IMR-90 (cell line): ENCODE measurements at regions not wholly inside any gene's neighbourhood (a gene's known extent, or its start where the extent isn't known, plus 50 kb on each side); places are given as distances from the start of the nearest gene placed in this dataset.

Experiments used
- ATAC-seq: fragments of 200-7000 bp; cut with Tn5 transposase; 2 replicates; pipeline ENCODE4 v1.9.1; 2020; ENCODE audit warnings: low read depth, mild to moderate bottlenecking, moderate library complexity
- BruUV-seq: library from RNA; stranded (reverse); fragments of 400-500 nt; replicated peaks from 2 replicates; lab custom pipeline; 2021; lab: Mats Ljungman, UMichigan
- CTCF ChIA-PET: fragments of 300-600 bp; formaldehyde crosslinking; extraction: SDS; loops from one replicate; lab custom pipeline; 2021; ENCODE audit warnings: antibody characterized with exemption; lab: Yijun Ruan, JAX
- POLR2A ChIA-PET: fragments of 300-600 bp; sonication (Branson Sonifier 250); formaldehyde crosslinking; loops from one replicate; lab custom pipeline; 2022; ENCODE audit warnings: antibody characterized with exemption; ENCODE audit not compliant: unreplicated experiment; lab: Charles Lee
- DNase-seq: peaks from one replicate; pipeline ENCODE4 v3.0.0; 2013
- H2AFZ ChIP-seq: replicated peaks from 2 replicates; pipeline ENCODE3; 2013; ENCODE audit warnings: low read length, mild to moderate bottlenecking; ENCODE audit not compliant: poor library complexity
- H2AK5ac ChIP-seq: 2 replicates; pipeline ENCODE4 v1.6.1; 2013; ENCODE audit warnings: low read depth, low read length, inconsistent platforms
- H2AK9ac ChIP-seq: replicated peaks from 2 replicates; pipeline ENCODE3; 2013; ENCODE audit warnings: mild to moderate bottlenecking, low read depth, low read length, moderate library complexity; ENCODE audit not compliant: poor library complexity
- H2BK120ac ChIP-seq: 2 replicates; pipeline ENCODE4 v1.6.1; 2013; ENCODE audit warnings: low read depth, low read length, inconsistent platforms
- H2BK15ac ChIP-seq: 3 replicates; pipeline ENCODE4 v1.6.1; 2013; ENCODE audit warnings: low read depth, low read length, inconsistent platforms
- H2BK20ac ChIP-seq: 2 replicates; pipeline ENCODE4 v1.6.1; 2013; ENCODE audit warnings: low read depth, mild to moderate bottlenecking, inconsistent platforms, low read length, moderate library complexity
- H2BK5ac ChIP-seq: 2 replicates; pipeline ENCODE4 v1.6.1; 2013; ENCODE audit warnings: mild to moderate bottlenecking, low read depth, low read length, inconsistent platforms; ENCODE audit not compliant: poor library complexity, severe bottlenecking
- H3K14ac ChIP-seq: replicated peaks from 2 replicates; pipeline ENCODE4 v1.6.1; 2013; ENCODE audit warnings: low read depth, low read length, inconsistent platforms
- H3K18ac ChIP-seq: 2 replicates; pipeline ENCODE4 v1.6.1; 2013; ENCODE audit warnings: low read depth, low read length, control low read depth
- H3K23ac ChIP-seq: 2 replicates; pipeline ENCODE4 v1.6.1; 2013; ENCODE audit warnings: low read depth, low read length, inconsistent platforms
- H3K27ac ChIP-seq: 2 replicates; pipeline ENCODE4 v1.5.1; 2013; ENCODE audit warnings: mild to moderate bottlenecking, control low read depth, low read length; ENCODE audit not compliant: insufficient read depth
- H3K27me3 ChIP-seq: 2 replicates; pipeline ENCODE4 v1.6.1; 2013; ENCODE audit warnings: low read length; ENCODE audit not compliant: control insufficient read depth, insufficient read depth
- H3K36me3 ChIP-seq: 2 replicates; pipeline ENCODE4 v1.6.1; 2013; ENCODE audit warnings: low read length, mixed read lengths; ENCODE audit not compliant: control insufficient read depth, insufficient read depth
- H3K4ac ChIP-seq: 2 replicates; pipeline ENCODE4 v1.6.1; 2013; ENCODE audit warnings: low read depth, low read length, inconsistent platforms
- H3K4me1 ChIP-seq: 2 replicates; pipeline ENCODE4 v1.6.1; 2013; ENCODE audit warnings: low read length, mixed read lengths; ENCODE audit not compliant: control insufficient read depth, insufficient read depth
- H3K4me2 ChIP-seq: 2 replicates; pipeline ENCODE4 v1.6.1; 2013; ENCODE audit warnings: low read depth, mild to moderate bottlenecking, control low read depth, low read length, moderate library complexity
- H3K4me3 ChIP-seq: 2 replicates; pipeline ENCODE4 v1.5.1; 2013; ENCODE audit warnings: low read depth, mild to moderate bottlenecking, control low read depth, low read length, moderate library complexity; ENCODE audit not compliant: insufficient read depth
- H3K56ac ChIP-seq: 2 replicates; pipeline ENCODE4 v1.6.1; 2013; ENCODE audit warnings: low read length, inconsistent platforms; ENCODE audit not compliant: insufficient read depth; ENCODE audit errors: extremely low read depth
- H3K79me1 ChIP-seq, 2 experiments: 2 replicates each; pipeline ENCODE4 v1.6.1; 2013; ENCODE audit warnings: low read length in 2 of 2, inconsistent platforms in 1 of 2, low read depth in 1 of 2
- H3K9ac ChIP-seq: 2 replicates; pipeline ENCODE4 v1.6.1; 2013; ENCODE audit warnings: low read depth, low read length, control low read depth
- H3K9me1 ChIP-seq: 2 replicates; pipeline ENCODE4 v1.6.1; 2013; ENCODE audit warnings: low read length, inconsistent platforms; ENCODE audit not compliant: insufficient read depth
- H3K9me3 ChIP-seq: 2 replicates; pipeline ENCODE4 v1.6.1; 2013; ENCODE audit warnings: low read length; ENCODE audit not compliant: control insufficient read depth, insufficient read depth
- H4K20me1 ChIP-seq: 2 replicates; pipeline ENCODE4 v1.6.1; 2013; ENCODE audit warnings: low read length, inconsistent platforms; ENCODE audit not compliant: insufficient read depth
- H4K5ac ChIP-seq: 2 replicates; pipeline ENCODE4 v1.6.1; 2013; ENCODE audit warnings: mild to moderate bottlenecking, low read depth, low read length, control low read depth
- H4K8ac ChIP-seq, 2 experiments: 2 replicates each; pipeline ENCODE4 v1.6.1; 2013; ENCODE audit warnings: low read depth in 2 of 2, low read length in 2 of 2, control low read depth in 1 of 2, inconsistent platforms in 1 of 2
- H4K91ac ChIP-seq: 2 replicates; pipeline ENCODE4 v1.6.1; 2013; ENCODE audit warnings: low read depth, low read length, inconsistent platforms; ENCODE audit not compliant: insufficient read depth
- BHLHE40 ChIP-seq: fragments of 150-350 bp; IDR thresholded peaks from 2 replicates; pipeline ENCODE4 v1.6.1; 2016; ENCODE audit warnings: mild to moderate bottlenecking, low read depth, low read length
- CEBPB ChIP-seq: IDR thresholded peaks from 2 replicates; pipeline ENCODE4 v1.6.1; 2012; ENCODE audit warnings: low read depth, low read length, improper control_type of control experiment
- CHD1 ChIP-seq: IDR thresholded peaks from 2 replicates; pipeline ENCODE4 v1.6.1; 2012; ENCODE audit warnings: low read depth, low read length, improper control_type of control experiment
- ELK1 ChIP-seq: fragments of 150-350 bp; IDR thresholded peaks from 2 replicates; pipeline ENCODE4 v1.6.1; 2016; ENCODE audit warnings: low read depth, mild to moderate bottlenecking, low read length, moderate library complexity, borderline replicate concordance
- FOS ChIP-seq: fragments of 150-350 bp; IDR thresholded peaks from 2 replicates; pipeline ENCODE4 v1.6.1; 2016; ENCODE audit warnings: low read depth, low read length
- MAFK ChIP-seq: IDR thresholded peaks from 2 replicates; pipeline ENCODE4 v1.6.1; 2012; ENCODE audit warnings: low read depth, low read length, improper control_type of control experiment
- MAZ ChIP-seq: IDR thresholded peaks from 2 replicates; pipeline ENCODE4 v1.6.1; 2012; ENCODE audit warnings: low read depth, mild to moderate bottlenecking, low read length, improper control_type of control experiment, moderate library complexity, borderline replicate concordance
- MXI1 ChIP-seq: IDR thresholded peaks from 2 replicates; pipeline ENCODE4 v1.6.1; 2012; ENCODE audit warnings: low read depth, mild to moderate bottlenecking, low read length, moderate library complexity, borderline replicate concordance
- NFE2L2 ChIP-seq: fragments of 150-350 bp; IDR thresholded peaks from 2 replicates; pipeline ENCODE4 v1.6.1; 2016; ENCODE audit warnings: low read depth, mild to moderate bottlenecking, low read length
- POLR2A ChIP-seq: IDR thresholded peaks from 2 replicates; pipeline ENCODE4 v1.6.1; 2012; ENCODE audit warnings: mild to moderate bottlenecking, low read depth, low read length
- RAD21 ChIP-seq: IDR thresholded peaks from 2 replicates; pipeline ENCODE4 v1.6.1; 2012; ENCODE audit warnings: low read length, improper control_type of control experiment
- RCOR1 ChIP-seq: IDR thresholded peaks from 2 replicates; pipeline ENCODE4 v1.6.1; 2012; ENCODE audit warnings: mild to moderate bottlenecking, low read length, improper control_type of control experiment; ENCODE audit not compliant: insufficient replicate concordance
- RFX5 ChIP-seq: IDR thresholded peaks from 2 replicates; pipeline ENCODE4 v1.8.0; 2012; ENCODE audit warnings: low read depth, mild to moderate bottlenecking, low read length, moderate library complexity
- SMC3 ChIP-seq: fragments of 150-350 bp; IDR thresholded peaks from 2 replicates; pipeline ENCODE4 v1.6.1; 2016; ENCODE audit warnings: low read depth, mild to moderate bottlenecking, antibody characterized with exemption, low read length, moderate library complexity
- USF2 ChIP-seq: fragments of 150-350 bp; IDR thresholded peaks from 2 replicates; pipeline ENCODE4 v1.6.1; 2017; ENCODE audit warnings: mild to moderate bottlenecking, antibody characterized with exemption, low read length, low read depth
- WGBS, 2 experiments: methylation state at CpG; one replicate each; pipeline versions ENCODE4 v1.1.5 to v1.1.7; 2013; ENCODE audit warnings: missing lambda C conversion rate in 2 of 2; ENCODE audit not compliant: insufficient read length in 1 of 2; ENCODE audit errors: extremely low coverage in 2 of 2; 5-methylcytosine and 5-hydroxymethylcytosine counted together
- dilution Hi-C: fragments of 300-500 bp; cut with HindIII; formaldehyde crosslinking; loops from one replicate; pipeline ENCODE4 v1.14.3; 2018; ENCODE audit warnings: low sequenced_read_pairs; ENCODE audit not compliant: unreplicated experiment
- in situ Hi-C: fragments of 300-500 bp; cut with MboI; formaldehyde crosslinking; loops from 3 replicates; pipeline ENCODE4 v1.14.3; 2019; ENCODE audit warnings: low sequenced_read_pairs, inconsistent platforms, mixed read lengths
- intact Hi-C: fragments of 100-400 bp; cut with micrococcal nuclease; formaldehyde crosslinking; loops from 2 replicates; pipeline ENCODE4 v1.10.0; 2022
- TF ChIP-seq, protein P1 (sequence below): conservative IDR thresholded peaks from 2 replicates; pipeline ENCODE4 v1.5.1; 2012; ENCODE audit warnings: mild to moderate bottlenecking, low read depth, low read length, improper control_type of control experiment

GRCh38 chr20:20904501-20904831, 192.0 kb upstream of the RALGAPA2 start:
- H4K91ac ChIP-seq, result no peak overlapping the region
- H3K9me1 ChIP-seq, result no peaks in the 10 kb centered on the region
- H3K27ac ChIP-seq, result no peak overlapping the region
- no peak overlapping the region for H3K4ac ChIP-seq
- no peak overlapping the region for H2BK20ac ChIP-seq
- H3K4me2 ChIP-seq, result no peak overlapping the region
- TF ChIP-seq MAZ (no peak), RFX5 (no peak), MXI1 (no peak), USF2 (no peak), RAD21 (no peak), NFE2L2 (no peak), CEBPB (no peak), CHD1 (no peak), BHLHE40 (no peak), MAFK (no peak), POLR2A (no peak), FOS (no peak), ELK1 (no peak), SMC3 (no peak), RCOR1 (no peak)
- TF ChIP-seq, protein P1, sequence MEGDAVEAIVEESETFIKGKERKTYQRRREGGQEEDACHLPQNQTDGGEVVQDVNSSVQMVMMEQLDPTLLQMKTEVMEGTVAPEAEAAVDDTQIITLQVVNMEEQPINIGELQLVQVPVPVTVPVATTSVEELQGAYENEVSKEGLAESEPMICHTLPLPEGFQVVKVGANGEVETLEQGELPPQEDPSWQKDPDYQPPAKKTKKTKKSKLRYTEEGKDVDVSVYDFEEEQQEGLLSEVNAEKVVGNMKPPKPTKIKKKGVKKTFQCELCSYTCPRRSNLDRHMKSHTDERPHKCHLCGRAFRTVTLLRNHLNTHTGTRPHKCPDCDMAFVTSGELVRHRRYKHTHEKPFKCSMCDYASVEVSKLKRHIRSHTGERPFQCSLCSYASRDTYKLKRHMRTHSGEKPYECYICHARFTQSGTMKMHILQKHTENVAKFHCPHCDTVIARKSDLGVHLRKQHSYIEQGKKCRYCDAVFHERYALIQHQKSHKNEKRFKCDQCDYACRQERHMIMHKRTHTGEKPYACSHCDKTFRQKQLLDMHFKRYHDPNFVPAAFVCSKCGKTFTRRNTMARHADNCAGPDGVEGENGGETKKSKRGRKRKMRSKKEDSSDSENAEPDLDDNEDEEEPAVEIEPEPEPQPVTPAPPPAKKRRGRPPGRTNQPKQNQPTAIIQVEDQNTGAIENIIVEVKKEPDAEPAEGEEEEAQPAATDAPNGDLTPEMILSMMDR, result no peak
- H2AK5ac ChIP-seq, result no peak overlapping the region
- intact Hi-C loops, result no loop called here
- H2BK120ac ChIP-seq, result no peak overlapping the region
- H4K20me1 ChIP-seq, result no peaks in the 10 kb centered on the region
- no peak overlapping the region for H2AFZ ChIP-seq
- dilution Hi-C loops, result no loop called here
- no peak overlapping the region for H4K8ac ChIP-seq
- CTCF ChIA-PET, result no interaction called here
- POLR2A ChIA-PET, result no interaction called here
- no peaks in the 10 kb centered on the region for H3K36me3 ChIP-seq
- H3K9ac ChIP-seq, result no peak overlapping the region
- H3K9me3 ChIP-seq, result peaks cover 11% of the 10 kb centered on the region
- H3K4me1 ChIP-seq, result no peaks in the 10 kb centered on the region
- H2BK15ac ChIP-seq, result no peak overlapping the region
- DNase-seq (no peak), ATAC-seq (no peak)
- in situ Hi-C loops, result no loop called here
- no peak overlapping the region for H3K4me3 ChIP-seq
- H4K5ac ChIP-seq, result no peak overlapping the region
- H3K56ac ChIP-seq, result no peak overlapping the region
- H2AK9ac ChIP-seq, result no peak overlapping the region
- H3K27me3 ChIP-seq, result no peaks in the 10 kb centered on the region
- no CpG with 5 or more reads among the region's 2 CpGs for WGBS, 2 experiments
- H3K14ac ChIP-seq, result no peak overlapping the region
- no peak overlapping the region for H3K18ac ChIP-seq
- BruUV-seq, result no TSS peak
- H2BK5ac ChIP-seq, result no peak overlapping the region
- no peaks in the 10 kb centered on the region for H3K79me1 ChIP-seq
- H3K23ac ChIP-seq, result no peak overlapping the region
